ENCODE measurements at regions not wholly inside any gene's neighbourhood (a gene's known extent, or its start where the extent isn't known, plus 50 kb on each side); places are given as distances from the start of the nearest gene placed in this dataset.

DNA sequence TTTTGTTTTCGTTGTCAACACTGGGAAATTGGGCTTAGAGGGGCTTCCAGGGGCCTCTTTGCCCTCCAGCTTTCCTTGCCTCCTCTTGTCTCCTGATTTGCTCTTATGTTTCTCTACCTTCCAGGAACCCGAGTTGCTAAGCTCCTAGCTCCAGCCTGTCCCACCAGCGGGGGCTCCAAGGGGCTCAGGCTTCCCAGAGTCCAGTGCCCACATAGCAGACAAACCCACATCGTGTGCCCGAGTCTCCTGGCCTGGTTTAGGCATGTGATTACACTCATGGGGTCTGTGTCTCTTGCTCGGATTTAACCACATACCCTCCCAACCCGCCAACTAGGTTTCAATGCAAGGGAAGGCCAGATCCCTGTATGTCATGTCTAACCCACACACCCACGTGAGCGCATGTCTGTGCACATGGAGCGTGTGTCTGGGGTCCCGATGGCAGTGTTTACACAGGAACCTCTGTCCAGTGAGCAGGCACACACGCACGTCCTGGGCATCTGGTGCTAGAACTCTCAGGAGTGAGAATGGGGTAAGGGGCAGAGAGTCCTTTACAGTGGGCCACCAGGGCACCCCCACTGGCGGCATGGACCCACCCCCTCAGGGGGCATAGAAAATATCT, 76.1 kb upstream of the MED9 start:
- TF ChIP-seq POLR2A (IDR thresholded peaks at IDR 0.05): no peak
- no peak for TF ChIP-seq POLR2AphosphoS5 (IDR thresholded peaks at IDR 0.05; ENCODE audit: insufficient read depth in 1 of 2, low read depth in 1 of 2)
- TF ChIP-seq, protein P1, sequence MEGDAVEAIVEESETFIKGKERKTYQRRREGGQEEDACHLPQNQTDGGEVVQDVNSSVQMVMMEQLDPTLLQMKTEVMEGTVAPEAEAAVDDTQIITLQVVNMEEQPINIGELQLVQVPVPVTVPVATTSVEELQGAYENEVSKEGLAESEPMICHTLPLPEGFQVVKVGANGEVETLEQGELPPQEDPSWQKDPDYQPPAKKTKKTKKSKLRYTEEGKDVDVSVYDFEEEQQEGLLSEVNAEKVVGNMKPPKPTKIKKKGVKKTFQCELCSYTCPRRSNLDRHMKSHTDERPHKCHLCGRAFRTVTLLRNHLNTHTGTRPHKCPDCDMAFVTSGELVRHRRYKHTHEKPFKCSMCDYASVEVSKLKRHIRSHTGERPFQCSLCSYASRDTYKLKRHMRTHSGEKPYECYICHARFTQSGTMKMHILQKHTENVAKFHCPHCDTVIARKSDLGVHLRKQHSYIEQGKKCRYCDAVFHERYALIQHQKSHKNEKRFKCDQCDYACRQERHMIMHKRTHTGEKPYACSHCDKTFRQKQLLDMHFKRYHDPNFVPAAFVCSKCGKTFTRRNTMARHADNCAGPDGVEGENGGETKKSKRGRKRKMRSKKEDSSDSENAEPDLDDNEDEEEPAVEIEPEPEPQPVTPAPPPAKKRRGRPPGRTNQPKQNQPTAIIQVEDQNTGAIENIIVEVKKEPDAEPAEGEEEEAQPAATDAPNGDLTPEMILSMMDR (IDR thresholded peaks at IDR 0.05): no peak

Measured in vagina (tissue), 2 donors.